Mucosa of descending colon (tissue), 3 donors: ENCODE measurements at regions not wholly inside any gene's neighbourhood (a gene's known extent, or its start where the extent isn't known, plus 50 kb on each side); places are given as distances from the start of the nearest gene placed in this dataset.

Experiments
- ATAC-seq: fragments of 200-7000 bp; cut with Tn5 transposase; one replicate; pipeline ENCODE4 v1.9.1; 2020; ENCODE audit warnings: mild to moderate bottlenecking, moderate library complexity
- DNase-seq, 3 donors: peaks; one replicate each; pipeline ENCODE4 v3.0.0-alpha.2; 2020
- H3K36me3 ChIP-seq: fragments of 200-600 bp; one replicate; pipeline ENCODE4 v1.8.0; 2021; ENCODE audit warnings: low read depth, mild to moderate bottlenecking
- H3K4me1 ChIP-seq: fragments of 200-600 bp; one replicate; pipeline ENCODE4 v1.8.0; 2021; ENCODE audit warnings: low read depth, mild to moderate bottlenecking
- H3K4me3 ChIP-seq: fragments of 200-600 bp; one replicate; pipeline ENCODE4 v1.8.0; 2021; ENCODE audit warnings: mild to moderate bottlenecking
- H3K9me3 ChIP-seq: fragments of 200-600 bp; one replicate; pipeline ENCODE4 v1.8.0; 2021; ENCODE audit warnings: mild to moderate bottlenecking
- CTCF ChIP-seq: fragments of 200-600 bp; IDR thresholded peaks from one replicate; pipeline ENCODE4 v1.8.0; 2022; ENCODE audit warnings: antibody characterized with exemption, mild to moderate bottlenecking
- intact Hi-C, 2 donors: fragments of 100-400 bp; cut with DNase I in 1 of 2; cut with micrococcal nuclease in 1 of 2; formaldehyde crosslinking; loops; one replicate each; pipeline versions ENCODE4 v1.11.0 to v1.11.1; 2022; cut with DNase I, micrococcal nuclease
- donor health status: DM: no; HTN: no; CAD: no; lungs with moderate emphysema.
- donor health status: DM: no; HTN: no; CAD: no.
- donor health status: DM: no; HTN: yes; CAD: no.

GRCh38 chr13:84297251-84297650 lies 415.0 kb upstream of the SLITRK1 start:
- peaks cover 18% of the 10 kb centered on the region for H3K9me3 ChIP-seq
- intact Hi-C loops: no loop called here
- H3K4me3 ChIP-seq: no peak overlapping the region
- no peak for ATAC-seq
- no peak for DNase-seq
- H3K4me1 ChIP-seq: no peaks in the 10 kb centered on the region
- H3K36me3 ChIP-seq: no peaks in the 10 kb centered on the region
- TF ChIP-seq CTCF: no peak

- no peak for TF ChIP-seq CTCF
- intact Hi-C loops: no loop called here
- H3K9me3 ChIP-seq: peaks cover 18% of the 10 kb centered on the region
- H3K4me3 ChIP-seq: no peak overlapping the region
- ATAC-seq (no peak), DNase-seq (no peak)
- H3K4me1 ChIP-seq: no peaks in the 10 kb centered on the region
- H3K36me3 ChIP-seq: no peaks in the 10 kb centered on the region
These were observed 414.1 kb upstream of the SLITRK1 start for GRCh38 chr13:84296401-84296800.

- peaks cover 26% of the 10 kb centered on the region for H3K9me3 ChIP-seq
- DNase-seq (no peak), ATAC-seq (no peak)
- no peaks in the 10 kb centered on the region for H3K36me3 ChIP-seq
- H3K4me1 ChIP-seq: no peaks in the 10 kb centered on the region
- TF ChIP-seq CTCF: no peak
- intact Hi-C loops: no loop called here
- no peak overlapping the region for H3K4me3 ChIP-seq
These were observed 412.3 kb upstream of the SLITRK1 start for GRCh38 chr13:84294576-84294975.

- Histone ChIP-seq H3K4me3 (no peak overlapping the region), H3K9me3 (peaks cover 34% of the 10 kb centered on the region), H3K36me3 (no peaks in the 10 kb centered on the region), H3K4me1 (no peaks in the 10 kb centered on the region)
- DNase-seq (no peak), ATAC-seq (no peak)
- no peak for TF ChIP-seq CTCF
- intact Hi-C loops: no loop called here
These were observed 408.1 kb upstream of the SLITRK1 start for GRCh38 chr13:84290386-84290785.

- H3K4me3 ChIP-seq: no peak overlapping the region
- no peaks in the 10 kb centered on the region for H3K4me1 ChIP-seq
- no peak for TF ChIP-seq CTCF
- ATAC-seq: no peak
- intact Hi-C loops: no loop called here
- H3K36me3 ChIP-seq: no peaks in the 10 kb centered on the region
- no peak for DNase-seq
- H3K9me3 ChIP-seq: peaks cover 26% of the 10 kb centered on the region
These were observed 396.9 kb upstream of the SLITRK1 start for GRCh38 chr13:84279166-84279565.

- ATAC-seq (no peak), DNase-seq (no peak)
- H3K36me3 ChIP-seq: no peaks in the 10 kb centered on the region
- H3K9me3 ChIP-seq: peaks cover 11% of the 10 kb centered on the region
- no peaks in the 10 kb centered on the region for H3K4me1 ChIP-seq
- intact Hi-C loops: no loop called here
- no peak for TF ChIP-seq CTCF
- H3K4me3 ChIP-seq: no peak overlapping the region
These were observed 390.7 kb upstream of the SLITRK1 start for GRCh38 chr13:84272877-84273562.
